ENCODE measurements at regions not wholly inside any gene's neighbourhood (a gene's known extent, or its start where the extent isn't known, plus 50 kb on each side); places are given as distances from the start of the nearest gene placed in this dataset.

DNA sequence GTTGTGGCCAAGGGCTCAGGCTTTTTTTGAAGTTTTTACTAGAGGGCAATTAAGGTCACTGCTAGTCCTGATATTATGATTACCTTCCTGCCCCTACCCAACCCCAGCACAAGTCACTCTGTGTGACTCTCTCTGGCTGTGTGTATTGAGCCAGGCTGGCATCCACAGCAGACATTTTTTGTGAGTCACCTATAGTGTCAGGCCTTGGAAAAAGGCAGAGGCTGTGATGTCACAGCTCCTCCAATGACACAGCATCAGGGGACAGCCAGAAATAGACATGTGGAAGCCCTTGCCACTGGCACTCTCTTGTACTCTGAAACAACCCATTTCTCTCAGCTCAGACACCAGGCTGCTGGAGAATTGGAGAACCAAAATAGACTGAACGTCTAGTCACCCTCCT is 145.4 kb downstream of the NMUR2 start:
- no peak overlapping the region for H3K27ac ChIP-seq (ENCODE audit: low read depth in 1 of 2, low read length in 1 of 2)
- H3K36me3 ChIP-seq (ENCODE audit: control insufficient read depth in 2 of 2, insufficient read depth in 2 of 2, low read length in 1 of 2), result no peaks in the 10 kb centered on the region
- no peaks in the 10 kb centered on the region for H3K27me3 ChIP-seq (ENCODE audit: control insufficient read depth in 2 of 2, insufficient read depth in 1 of 2, low read length in 1 of 2)
- no peaks in the 10 kb centered on the region for H3K9me3 ChIP-seq (ENCODE audit: control insufficient read depth in 2 of 2, insufficient read depth in 1 of 2, low read length in 1 of 2)
- H3K4me1 ChIP-seq (ENCODE audit: control insufficient read depth in 2 of 2, insufficient read depth in 2 of 2, low read length in 2 of 2), result no peaks in the 10 kb centered on the region
- H3K4me3 ChIP-seq (ENCODE audit: low read length in 2 of 2), result no peak overlapping the region
- no peak for DNase-seq (ENCODE audit: low read depth in 6 of 9, low spot score in 9 of 9)
- 65% methylated on average over 1 of the region's 1 CpG for WGBS

DNA sequence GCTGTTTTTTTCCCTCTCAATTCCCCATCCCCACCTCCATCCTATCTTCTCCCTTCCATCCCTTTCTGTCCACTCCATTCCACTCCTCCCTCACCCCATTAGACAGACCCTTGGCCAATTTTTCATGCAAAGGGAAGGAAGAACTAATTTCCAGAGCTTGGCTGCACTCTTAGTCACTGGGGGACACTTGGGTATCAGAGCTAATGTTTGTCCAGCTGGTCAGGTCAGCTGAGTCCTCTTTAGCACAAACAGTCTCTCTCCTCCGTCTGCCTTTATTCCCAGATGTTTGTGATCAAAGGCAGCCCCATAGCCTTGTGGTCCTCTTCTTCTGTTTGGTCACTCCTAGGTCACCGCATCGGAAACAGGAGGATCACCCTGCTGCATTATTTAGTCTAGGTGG is 148.5 kb downstream of the NMUR2 start:
- H3K27me3 ChIP-seq (ENCODE audit: control insufficient read depth in 2 of 2, insufficient read depth in 1 of 2, low read length in 1 of 2), result no peaks in the 10 kb centered on the region
- no peaks in the 10 kb centered on the region for H3K9me3 ChIP-seq (ENCODE audit: control insufficient read depth in 2 of 2, insufficient read depth in 1 of 2, low read length in 1 of 2)
- H3K4me1 ChIP-seq (ENCODE audit: control insufficient read depth in 2 of 2, insufficient read depth in 2 of 2, low read length in 2 of 2), result no peaks in the 10 kb centered on the region
- DNase-seq (ENCODE audit: low read depth in 6 of 9, low spot score in 9 of 9), result no peak
- H3K36me3 ChIP-seq (ENCODE audit: control insufficient read depth in 2 of 2, insufficient read depth in 2 of 2, low read length in 1 of 2), result no peaks in the 10 kb centered on the region
- no peak overlapping the region for H3K27ac ChIP-seq (ENCODE audit: low read depth in 1 of 2, low read length in 1 of 2)
- WGBS, result 88% methylated on average over 3 of the region's 3 CpGs
- H3K4me3 ChIP-seq (ENCODE audit: low read length in 2 of 2), result no peak overlapping the region

DNA sequence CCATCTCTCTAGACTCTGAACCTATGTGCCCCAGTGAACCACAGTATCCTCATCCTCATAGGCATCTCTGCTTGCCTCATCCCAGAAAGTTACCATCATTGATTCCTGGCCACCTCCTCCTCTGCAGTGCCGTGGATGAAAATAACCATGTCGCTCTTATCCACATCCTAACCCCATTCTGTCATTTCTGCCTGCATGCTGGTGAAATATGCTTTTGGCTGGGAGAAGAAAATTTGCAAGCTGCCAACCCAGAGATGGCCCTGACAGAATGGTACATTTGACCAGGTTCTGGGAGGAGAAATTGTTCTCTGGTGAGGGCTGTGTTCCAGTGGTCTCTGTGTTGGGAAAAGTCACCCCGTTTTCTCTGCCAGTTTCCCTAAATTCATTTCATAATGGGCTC is 149.7 kb downstream of the NMUR2 start:
- H3K4me3 ChIP-seq (ENCODE audit: low read length in 2 of 2), result no peak overlapping the region
- DNase-seq (ENCODE audit: low read depth in 6 of 9, low spot score in 9 of 9), result no peak
- H3K27ac ChIP-seq (ENCODE audit: low read depth in 1 of 2, low read length in 1 of 2), result no peak overlapping the region
- H3K9me3 ChIP-seq (ENCODE audit: control insufficient read depth in 2 of 2, insufficient read depth in 1 of 2, low read length in 1 of 2), result no peaks in the 10 kb centered on the region
- H3K27me3 ChIP-seq (ENCODE audit: control insufficient read depth in 2 of 2, insufficient read depth in 1 of 2, low read length in 1 of 2), result no peaks in the 10 kb centered on the region
- 87% methylated on average over 3 of the region's 3 CpGs for WGBS
- no peaks in the 10 kb centered on the region for H3K36me3 ChIP-seq (ENCODE audit: control insufficient read depth in 2 of 2, insufficient read depth in 2 of 2, low read length in 1 of 2)
- H3K4me1 ChIP-seq (ENCODE audit: control insufficient read depth in 2 of 2, insufficient read depth in 2 of 2, low read length in 2 of 2), result no peaks in the 10 kb centered on the region

DNA sequence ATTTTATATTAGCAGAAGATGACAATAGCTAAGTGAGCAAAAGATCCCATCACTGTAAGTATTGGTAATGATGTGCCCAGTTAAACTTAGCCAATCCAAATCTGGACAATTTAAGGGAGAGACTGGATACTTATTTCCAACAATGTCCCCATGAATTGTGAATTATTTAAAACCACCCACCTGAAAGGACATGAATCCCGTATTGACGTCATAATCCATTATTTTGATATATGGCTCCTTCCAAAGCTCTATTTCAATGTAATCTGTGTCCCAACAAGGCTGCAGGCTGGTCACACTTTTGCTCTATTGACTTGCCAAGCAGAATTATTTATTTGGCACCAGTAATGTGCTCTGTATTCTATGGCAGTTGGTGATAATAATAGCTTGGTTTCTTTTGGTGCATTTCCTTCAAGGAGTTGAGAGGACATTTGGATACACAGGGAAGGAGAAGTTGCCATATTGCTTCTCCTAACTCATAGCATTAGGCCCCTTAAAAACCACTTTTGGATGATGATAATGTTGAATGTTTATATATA is 157.2 kb downstream of the NMUR2 start:
- Histone ChIP-seq H3K36me3 (ENCODE audit: control insufficient read depth in 2 of 2, insufficient read depth in 2 of 2, low read length in 1 of 2) (no peaks in the 10 kb centered on the region), H3K4me3 (ENCODE audit: low read length in 2 of 2) (no peak overlapping the region), H3K27me3 (ENCODE audit: control insufficient read depth in 2 of 2, insufficient read depth in 1 of 2, low read length in 1 of 2) (no peaks in the 10 kb centered on the region), H3K9me3 (ENCODE audit: control insufficient read depth in 2 of 2, insufficient read depth in 1 of 2, low read length in 1 of 2) (no peaks in the 10 kb centered on the region), H3K27ac (ENCODE audit: low read depth in 1 of 2, low read length in 1 of 2) (no peak overlapping the region), H3K4me1 (ENCODE audit: control insufficient read depth in 2 of 2, insufficient read depth in 2 of 2, low read length in 2 of 2) (no peaks in the 10 kb centered on the region)
- DNase-seq (ENCODE audit: low read depth in 6 of 9, low spot score in 9 of 9), result no peak
- 88% methylated on average over 2 of the region's 2 CpGs for WGBS

DNA sequence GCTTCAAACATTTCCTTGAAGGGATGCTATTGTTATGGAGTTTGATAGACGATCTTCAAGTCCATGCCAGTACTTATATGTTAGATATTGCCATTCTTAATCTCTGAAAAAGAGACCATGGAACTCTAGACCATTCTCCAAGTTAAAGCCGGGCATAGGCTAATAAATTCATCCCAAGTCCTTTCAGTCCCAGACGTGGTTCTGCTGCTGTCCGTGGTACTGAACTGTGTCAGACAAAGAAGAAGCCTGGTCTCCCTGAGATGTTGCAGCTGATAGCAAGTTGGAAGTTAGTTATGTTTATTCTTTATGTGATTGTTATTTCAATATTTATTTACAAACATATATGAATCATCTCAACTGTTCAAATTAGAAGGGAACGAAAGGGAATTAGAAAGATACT is 158.7 kb downstream of the NMUR2 start:
- WGBS, result 30% methylated on average over 5 of the region's 5 CpGs
- Histone ChIP-seq H3K4me3 (ENCODE audit: low read length in 2 of 2) (no peak overlapping the region), H3K9me3 (ENCODE audit: control insufficient read depth in 2 of 2, insufficient read depth in 1 of 2, low read length in 1 of 2) (no peaks in the 10 kb centered on the region), H3K27ac (ENCODE audit: low read depth in 1 of 2, low read length in 1 of 2) (no peak overlapping the region), H3K27me3 (ENCODE audit: control insufficient read depth in 2 of 2, insufficient read depth in 1 of 2, low read length in 1 of 2) (no peaks in the 10 kb centered on the region), H3K36me3 (ENCODE audit: control insufficient read depth in 2 of 2, insufficient read depth in 2 of 2, low read length in 1 of 2) (no peaks in the 10 kb centered on the region), H3K4me1 (ENCODE audit: control insufficient read depth in 2 of 2, insufficient read depth in 2 of 2, low read length in 2 of 2) (no peaks in the 10 kb centered on the region)
- peak in 2 of 9 donors; percentile 1 to 3 for DNase-seq (ENCODE audit: low read depth in 6 of 9, low spot score in 9 of 9)

DNA sequence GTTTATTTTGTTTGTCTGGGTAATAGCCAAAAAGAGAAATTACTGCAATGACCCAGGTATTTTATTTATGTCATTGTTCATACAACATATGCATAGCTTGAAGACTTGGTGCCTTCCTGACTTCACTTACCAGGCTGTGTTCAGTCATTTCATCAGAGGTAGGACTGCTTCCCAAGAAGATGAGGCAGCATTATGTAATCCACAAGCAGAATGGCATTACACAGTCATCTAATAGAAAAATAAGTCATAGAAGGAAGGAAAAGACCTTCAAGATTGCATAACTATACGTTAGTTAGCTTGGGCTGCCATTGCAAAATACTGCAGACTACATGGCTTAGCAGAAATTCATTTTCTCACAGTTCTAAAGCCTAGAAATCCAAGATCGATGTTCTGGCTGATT is 167.5 kb downstream of the NMUR2 start:
- no peaks in the 10 kb centered on the region for H3K4me1 ChIP-seq (ENCODE audit: control insufficient read depth in 2 of 2, insufficient read depth in 2 of 2, low read length in 2 of 2)
- no peaks in the 10 kb centered on the region for H3K9me3 ChIP-seq (ENCODE audit: control insufficient read depth in 2 of 2, insufficient read depth in 1 of 2, low read length in 1 of 2)
- no peaks in the 10 kb centered on the region for H3K36me3 ChIP-seq (ENCODE audit: control insufficient read depth in 2 of 2, insufficient read depth in 2 of 2, low read length in 1 of 2)
- no peaks in the 10 kb centered on the region for H3K27me3 ChIP-seq (ENCODE audit: control insufficient read depth in 2 of 2, insufficient read depth in 1 of 2, low read length in 1 of 2)
- H3K27ac ChIP-seq (ENCODE audit: low read depth in 1 of 2, low read length in 1 of 2), result no peak overlapping the region
- H3K4me3 ChIP-seq (ENCODE audit: low read length in 2 of 2), result no peak overlapping the region
- 60% methylated on average over 2 of the region's 2 CpGs for WGBS
- DNase-seq (ENCODE audit: low read depth in 6 of 9, low spot score in 9 of 9), result no peak

DNA sequence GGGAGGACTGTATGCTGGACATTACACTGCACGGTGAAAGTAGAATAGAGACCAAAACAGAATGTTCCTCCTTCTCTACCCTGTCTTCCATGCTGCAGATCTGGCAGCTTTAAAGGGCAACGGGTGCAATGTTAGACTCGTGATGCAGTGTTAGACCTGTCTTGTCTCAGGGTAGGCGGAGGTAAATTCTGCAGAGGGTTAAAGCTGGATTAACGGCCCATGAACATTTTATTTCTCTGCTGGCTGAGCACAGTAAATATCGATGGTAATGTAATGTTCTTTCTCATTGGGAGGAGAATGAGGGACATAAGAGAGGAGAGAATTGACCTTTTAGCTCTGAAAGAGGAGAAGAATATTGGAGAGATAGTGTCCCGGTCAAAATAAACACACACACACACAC is 178.9 kb downstream of the NMUR2 start:
- no peaks in the 10 kb centered on the region for H3K9me3 ChIP-seq (ENCODE audit: control insufficient read depth in 2 of 2, insufficient read depth in 1 of 2, low read length in 1 of 2)
- no peaks in the 10 kb centered on the region for H3K27me3 ChIP-seq (ENCODE audit: control insufficient read depth in 2 of 2, insufficient read depth in 1 of 2, low read length in 1 of 2)
- 91% methylated on average over 7 of the region's 7 CpGs for WGBS
- H3K27ac ChIP-seq (ENCODE audit: low read depth in 1 of 2, low read length in 1 of 2), result no peak overlapping the region
- DNase-seq (ENCODE audit: low read depth in 6 of 9, low spot score in 9 of 9), result no peak
- H3K4me1 ChIP-seq (ENCODE audit: control insufficient read depth in 2 of 2, insufficient read depth in 2 of 2, low read length in 2 of 2), result no peaks in the 10 kb centered on the region
- H3K4me3 ChIP-seq (ENCODE audit: low read length in 2 of 2), result no peak overlapping the region
- H3K36me3 ChIP-seq (ENCODE audit: control insufficient read depth in 2 of 2, insufficient read depth in 2 of 2, low read length in 1 of 2), result no peaks in the 10 kb centered on the region

DNA sequence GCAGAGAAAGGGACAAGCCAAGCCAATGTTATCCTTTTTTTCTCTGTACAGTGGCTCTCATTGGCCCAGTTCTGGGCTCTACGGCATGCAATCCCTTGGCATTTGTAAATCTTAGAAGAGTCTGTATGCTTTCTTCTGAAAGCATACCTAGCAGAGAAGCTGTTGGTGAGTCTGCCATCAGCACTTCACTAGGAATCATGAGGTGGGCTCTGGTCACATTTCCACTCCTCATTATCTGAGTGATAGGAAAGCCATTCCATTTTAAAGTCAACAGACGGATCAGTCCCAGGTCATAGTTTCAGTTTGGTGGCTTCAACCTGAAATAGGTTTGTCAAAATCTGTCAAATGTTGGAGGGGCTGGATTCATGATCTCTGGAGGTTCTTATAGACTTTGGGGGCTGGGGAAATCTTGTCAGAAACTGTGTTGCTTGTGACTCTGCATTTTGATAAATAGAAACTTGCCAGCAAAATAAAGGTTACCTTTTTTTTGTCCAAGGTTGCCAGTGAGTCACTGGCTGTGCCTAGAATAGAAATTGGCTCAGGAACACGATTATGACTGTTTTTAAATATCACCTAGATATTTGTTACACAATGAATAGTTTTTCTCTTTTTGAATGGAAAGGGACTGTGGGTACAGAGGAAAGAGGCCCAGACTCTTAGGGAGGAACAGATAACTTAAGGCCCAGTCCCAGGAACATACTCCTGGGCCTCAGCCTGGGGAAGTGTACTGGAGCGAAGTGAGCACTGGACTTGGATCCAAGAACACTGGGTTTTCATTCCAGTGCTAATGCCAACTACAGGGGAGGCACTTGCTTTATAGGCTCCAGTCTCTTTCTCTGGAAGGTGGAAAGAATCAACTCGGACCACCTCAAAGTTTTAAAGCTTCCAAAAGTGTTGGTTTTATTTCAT is 183.1 kb downstream of the NMUR2 start:
- WGBS, result 89% methylated on average over 5 of the region's 5 CpGs
- H3K27me3 ChIP-seq (ENCODE audit: control insufficient read depth in 2 of 2, insufficient read depth in 1 of 2, low read length in 1 of 2), result no peaks in the 10 kb centered on the region
- H3K27ac ChIP-seq (ENCODE audit: low read depth in 1 of 2, low read length in 1 of 2), result no peak overlapping the region
- no peaks in the 10 kb centered on the region for H3K9me3 ChIP-seq (ENCODE audit: control insufficient read depth in 2 of 2, insufficient read depth in 1 of 2, low read length in 1 of 2)
- H3K4me3 ChIP-seq (ENCODE audit: low read length in 2 of 2), result no peak overlapping the region
- H3K36me3 ChIP-seq (ENCODE audit: control insufficient read depth in 2 of 2, insufficient read depth in 2 of 2, low read length in 1 of 2), result no peaks in the 10 kb centered on the region
- H3K4me1 ChIP-seq (ENCODE audit: control insufficient read depth in 2 of 2, insufficient read depth in 2 of 2, low read length in 2 of 2), result no peaks in the 10 kb centered on the region
- no peak for DNase-seq (ENCODE audit: low read depth in 6 of 9, low spot score in 9 of 9)

DNA sequence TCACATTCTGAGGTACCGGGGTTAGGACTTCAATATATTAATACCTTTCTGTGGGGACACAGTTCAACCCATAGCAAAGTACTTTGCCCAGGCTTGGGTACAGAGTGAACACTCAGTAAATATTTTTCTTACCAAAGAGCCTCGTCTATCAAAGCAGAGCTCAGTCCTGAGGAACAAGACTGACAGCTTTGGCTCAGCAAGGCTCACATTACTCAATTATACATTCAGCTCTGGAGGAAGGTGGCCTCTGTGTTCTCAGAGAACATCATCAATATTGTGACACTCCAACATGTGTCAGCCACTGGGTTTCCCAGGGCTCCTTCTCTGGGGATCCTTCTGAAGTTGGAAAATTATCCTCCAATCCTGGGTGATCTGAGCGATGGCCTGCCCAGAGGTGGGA is 186.4 kb downstream of the NMUR2 start:
- no peaks in the 10 kb centered on the region for H3K36me3 ChIP-seq (ENCODE audit: control insufficient read depth in 2 of 2, insufficient read depth in 2 of 2, low read length in 1 of 2)
- DNase-seq (ENCODE audit: low read depth in 6 of 9, low spot score in 9 of 9), result no peak
- no peak overlapping the region for H3K4me3 ChIP-seq (ENCODE audit: low read length in 2 of 2)
- H3K27ac ChIP-seq (ENCODE audit: low read depth in 1 of 2, low read length in 1 of 2), result no peak overlapping the region
- H3K4me1 ChIP-seq (ENCODE audit: control insufficient read depth in 2 of 2, insufficient read depth in 2 of 2, low read length in 2 of 2), result no peaks in the 10 kb centered on the region
- 91% methylated on average over 3 of the region's 3 CpGs for WGBS
- no peaks in the 10 kb centered on the region for H3K27me3 ChIP-seq (ENCODE audit: control insufficient read depth in 2 of 2, insufficient read depth in 1 of 2, low read length in 1 of 2)
- H3K9me3 ChIP-seq (ENCODE audit: control insufficient read depth in 2 of 2, insufficient read depth in 1 of 2, low read length in 1 of 2), result no peaks in the 10 kb centered on the region
